SK-N-SH treated with all-trans-retinoic acid at 6 μM for 48 hours (cell line): ENCODE measurements at regions not wholly inside any gene's neighbourhood (a gene's known extent, or its start where the extent isn't known, plus 50 kb on each side); places are given as distances from the start of the nearest gene placed in this dataset.

Experiments used
- ARNTL ChIP-seq: fragments of 450-650 bp; formaldehyde crosslinking; IDR thresholded peaks from 2 replicates; pipeline ENCODE4 v1.5.0; 2020; ENCODE audit warnings: low read depth, mild to moderate bottlenecking, moderate library complexity, borderline replicate concordance
- CSRNP3 ChIP-seq: fragments of 250-450 bp; sonication (Bioruptor Pico); IDR thresholded peaks from 2 replicates; pipeline ENCODE4 v1.5.1; 2021; ENCODE audit warnings: mild to moderate bottlenecking, moderate library complexity
- GLIS3 ChIP-seq: fragments of 250-450 bp; sonication (Bioruptor Pico); IDR thresholded peaks from 2 replicates; pipeline ENCODE4 v1.5.0; 2020; ENCODE audit warnings: mild to moderate bottlenecking, moderate library complexity
- OSR1 ChIP-seq: fragments of 250-450 bp; sonication (Bioruptor Pico); IDR thresholded peaks from 2 replicates; pipeline ENCODE4 v1.8.0; 2022; ENCODE audit warnings: moderate library complexity, mild to moderate bottlenecking, inconsistent platforms
- PATZ1 ChIP-seq: fragments of 250-450 bp; sonication (Bioruptor Pico); IDR thresholded peaks from 2 replicates; pipeline ENCODE4 v1.8.0; 2020; ENCODE audit warnings: mild to moderate bottlenecking, moderate library complexity, borderline replicate concordance
- TOX ChIP-seq: fragments of 250-450 bp; sonication (Bioruptor Pico); IDR thresholded peaks from 2 replicates; pipeline ENCODE4 v1.8.0; 2021; ENCODE audit warnings: mild to moderate bottlenecking, moderate library complexity, borderline replicate concordance
- ZFP30 ChIP-seq: fragments of 450-650 bp; formaldehyde crosslinking; IDR thresholded peaks from 2 replicates; pipeline ENCODE4 v1.5.0; 2022; ENCODE audit warnings: mild to moderate bottlenecking, moderate library complexity
- ZNF70 ChIP-seq: fragments of 450-650 bp; formaldehyde crosslinking; IDR thresholded peaks from 2 replicates; pipeline ENCODE4 v1.5.0; 2020; ENCODE audit warnings: mild to moderate bottlenecking, moderate library complexity

GRCh38 chr4:110977554-110977953 is 354.7 kb upstream of the PITX2 start:
- no peak for TF ChIP-seq TOX
- no peak for TF ChIP-seq PATZ1 (CRISPR knock-in tag)
- no peak for TF ChIP-seq OSR1 (CRISPR knock-in tag)
- no peak for TF ChIP-seq ARNTL (CRISPR knock-in tag)
- TF ChIP-seq GLIS3, result no peak
- no peak for TF ChIP-seq CSRNP3 (CRISPR knock-in tag)
- no peak for TF ChIP-seq ZFP30
- TF ChIP-seq ZNF70 (CRISPR knock-in tag), result no peak
